KMS-11 (cell line): ENCODE measurements at regions not wholly inside any gene's neighbourhood (a gene's known extent, or its start where the extent isn't known, plus 50 kb on each side); places are given as distances from the start of the nearest gene placed in this dataset.

Experiments
- H2AFZ ChIP-seq: fragments of 200-600 bp; sonication (generic); 2 replicates; pipeline ENCODE4 v1.6.1; 2016; ENCODE audit warnings: antibody characterized with exemption, mixed run types, low read depth
- H3K27ac ChIP-seq: fragments of 200-600 bp; sonication (generic); 2 replicates; pipeline ENCODE4 v1.6.1; 2016; ENCODE audit warnings: mild to moderate bottlenecking, mixed run types
- H3K27me3 ChIP-seq: fragments of 200-600 bp; sonication (generic); 2 replicates; pipeline ENCODE4 v1.6.1; 2017; ENCODE audit warnings: mild to moderate bottlenecking, low read depth, mixed run types, moderate library complexity; ENCODE audit not compliant: insufficient read depth
- H3K36me3 ChIP-seq: fragments of 200-600 bp; sonication (generic); 2 replicates; pipeline ENCODE4 v1.6.1; 2017; ENCODE audit warnings: mild to moderate bottlenecking, mixed run types; ENCODE audit not compliant: insufficient read depth
- H3K4me1 ChIP-seq: fragments of 200-600 bp; sonication (generic); 2 replicates; pipeline ENCODE4 v1.6.1; 2016; ENCODE audit warnings: mild to moderate bottlenecking, low read depth, mixed run types; ENCODE audit not compliant: poor library complexity, severe bottlenecking
- H3K4me2 ChIP-seq: fragments of 200-600 bp; sonication (generic); 2 replicates; pipeline ENCODE4 v1.7.0; 2016; ENCODE audit warnings: mild to moderate bottlenecking, mixed run types
- H3K4me3 ChIP-seq: fragments of 200-600 bp; sonication (generic); IDR thresholded peaks from 2 replicates; pipeline ENCODE4 v1.6.1; 2017; ENCODE audit warnings: low read depth, low read length, mixed read lengths; ENCODE audit not compliant: insufficient read depth
- H3K79me2 ChIP-seq: fragments of 200-600 bp; sonication (generic); 2 replicates; pipeline ENCODE4 v1.6.1; 2016; ENCODE audit warnings: low read depth, mixed run types; ENCODE audit not compliant: insufficient read depth
- H3K9ac ChIP-seq: fragments of 200-600 bp; sonication (generic); 2 replicates; pipeline ENCODE4 v1.6.1; 2016; ENCODE audit warnings: mild to moderate bottlenecking, mixed run types
- H4K20me1 ChIP-seq: fragments of 200-600 bp; sonication (generic); 2 replicates; pipeline ENCODE4 v1.6.1; 2016; ENCODE audit warnings: mild to moderate bottlenecking, mixed run types; ENCODE audit not compliant: insufficient read depth
- CTCF ChIP-seq: fragments of 200-600 bp; sonication (generic); conservative IDR thresholded peaks from 2 replicates; pipeline ENCODE4 v1.6.1; 2017; ENCODE audit warnings: low read depth, mild to moderate bottlenecking, antibody characterized with exemption, low read length, moderate library complexity, mixed read lengths

- H4K20me1 ChIP-seq: no peaks in the 10 kb centered on the region
- no peaks in the 10 kb centered on the region for H3K79me2 ChIP-seq
- H3K4me1 ChIP-seq: no peaks in the 10 kb centered on the region
- H3K27ac ChIP-seq: no peak overlapping the region
- TF ChIP-seq CTCF: no peak
- H3K4me3 ChIP-seq: no peak overlapping the region
- no peaks in the 10 kb centered on the region for H3K36me3 ChIP-seq
- no peak overlapping the region for H3K4me2 ChIP-seq
- no peaks in the 10 kb centered on the region for H3K27me3 ChIP-seq
- no peak overlapping the region for H2AFZ ChIP-seq
- H3K9ac ChIP-seq: no peak overlapping the region
Measured at GRCh38 chr10:21405981-21406380, 119.5 kb downstream of the SKIDA1 start.

GRCh38 chr10:21403256-21404015, 122.0 kb downstream of the SKIDA1 start:
- Histone ChIP-seq H3K27ac (no peak overlapping the region), H3K4me1 (no peaks in the 10 kb centered on the region)
- TF ChIP-seq CTCF: no peak

GRCh38 chr10:21402606-21403083, 122.8 kb downstream of the SKIDA1 start:
- Histone ChIP-seq H3K4me1 (no peaks in the 10 kb centered on the region), H3K79me2 (no peaks in the 10 kb centered on the region), H3K27ac (no peak overlapping the region), H2AFZ (no peak overlapping the region), H3K4me3 (no peak overlapping the region), H4K20me1 (no peaks in the 10 kb centered on the region), H3K9ac (no peak overlapping the region), H3K4me2 (no peak overlapping the region), H3K36me3 (no peaks in the 10 kb centered on the region), H3K27me3 (no peaks in the 10 kb centered on the region)
- no peak for TF ChIP-seq CTCF

More at GRCh38 chr10:21403256-21404015, 122.0 kb downstream of the SKIDA1 start:
- Histone ChIP-seq H3K27me3 (no peaks in the 10 kb centered on the region), H3K36me3 (no peaks in the 10 kb centered on the region), H4K20me1 (no peaks in the 10 kb centered on the region), H3K79me2 (no peaks in the 10 kb centered on the region), H2AFZ (no peak overlapping the region), H3K4me3 (no peak overlapping the region), H3K4me2 (no peak overlapping the region), H3K9ac (no peak overlapping the region)

GRCh38 chr10:21401196-21401595, 124.3 kb downstream of the SKIDA1 start:
- no peak overlapping the region for H3K9ac ChIP-seq
- no peaks in the 10 kb centered on the region for H3K27me3 ChIP-seq
- H3K27ac ChIP-seq: no peak overlapping the region
- H4K20me1 ChIP-seq: no peaks in the 10 kb centered on the region
- no peaks in the 10 kb centered on the region for H3K36me3 ChIP-seq
- H2AFZ ChIP-seq: no peak overlapping the region
- H3K79me2 ChIP-seq: no peaks in the 10 kb centered on the region
- no peak overlapping the region for H3K4me3 ChIP-seq
- no peak overlapping the region for H3K4me2 ChIP-seq
- TF ChIP-seq CTCF: no peak
- no peaks in the 10 kb centered on the region for H3K4me1 ChIP-seq
